Tibial nerve (tissue), 4 donors: ENCODE measurements at regions not wholly inside any gene's neighbourhood (a gene's known extent, or its start where the extent isn't known, plus 50 kb on each side); places are given as distances from the start of the nearest gene placed in this dataset.

ENCODE experiments used
- EP300 ChIP-seq, 2 donors: sonication (generic); formaldehyde crosslinking; IDR thresholded peaks; one replicate each; pipeline ENCODE4 v1.6.1; 2017; ENCODE audit warnings: antibody characterized with exemption in 2 of 2, mild to moderate bottlenecking in 1 of 2
- POLR2A ChIP-seq, 2 donors: fragments of 450-650 bp; IDR thresholded peaks; one replicate each; pipeline ENCODE4 v1.6.1; 2017; ENCODE audit warnings: antibody characterized with exemption in 2 of 2, mild to moderate bottlenecking in 2 of 2, moderate library complexity in 2 of 2
- TF ChIP-seq, protein P1 (sequence below), 5 experiments: fragments of 200-600 bp in 3 of 5; fragments of 450-650 bp in 2 of 5; sonication (generic) in 3 of 5; IDR thresholded peaks; one replicate each; pipeline ENCODE4 v1.5.1; 2016 to 2019; ENCODE audit warnings: antibody characterized with exemption in 5 of 5, mild to moderate bottlenecking in 3 of 5, moderate library complexity in 2 of 5

- TF ChIP-seq, protein P1, sequence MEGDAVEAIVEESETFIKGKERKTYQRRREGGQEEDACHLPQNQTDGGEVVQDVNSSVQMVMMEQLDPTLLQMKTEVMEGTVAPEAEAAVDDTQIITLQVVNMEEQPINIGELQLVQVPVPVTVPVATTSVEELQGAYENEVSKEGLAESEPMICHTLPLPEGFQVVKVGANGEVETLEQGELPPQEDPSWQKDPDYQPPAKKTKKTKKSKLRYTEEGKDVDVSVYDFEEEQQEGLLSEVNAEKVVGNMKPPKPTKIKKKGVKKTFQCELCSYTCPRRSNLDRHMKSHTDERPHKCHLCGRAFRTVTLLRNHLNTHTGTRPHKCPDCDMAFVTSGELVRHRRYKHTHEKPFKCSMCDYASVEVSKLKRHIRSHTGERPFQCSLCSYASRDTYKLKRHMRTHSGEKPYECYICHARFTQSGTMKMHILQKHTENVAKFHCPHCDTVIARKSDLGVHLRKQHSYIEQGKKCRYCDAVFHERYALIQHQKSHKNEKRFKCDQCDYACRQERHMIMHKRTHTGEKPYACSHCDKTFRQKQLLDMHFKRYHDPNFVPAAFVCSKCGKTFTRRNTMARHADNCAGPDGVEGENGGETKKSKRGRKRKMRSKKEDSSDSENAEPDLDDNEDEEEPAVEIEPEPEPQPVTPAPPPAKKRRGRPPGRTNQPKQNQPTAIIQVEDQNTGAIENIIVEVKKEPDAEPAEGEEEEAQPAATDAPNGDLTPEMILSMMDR (IDR thresholded peaks at IDR 0.05), result no peak
- no peak for TF ChIP-seq EP300 (IDR thresholded peaks at IDR 0.05)
- TF ChIP-seq POLR2A (IDR thresholded peaks at IDR 0.05), result no peak
Observed at GRCh38 chr5:33235304-33235703, 205.5 kb upstream of the TARS1 start.
